ENCODE measurements at regions not wholly inside any gene's neighbourhood (a gene's known extent, or its start where the extent isn't known, plus 50 kb on each side); places are given as distances from the start of the nearest gene placed in this dataset.

- TF ChIP-seq CREB1 (CRISPR knock-in tag; IDR thresholded peaks at IDR 0.05; ENCODE audit: low read depth) (no peak), EZH2 (IDR thresholded peaks at IDR 0.05; ENCODE audit: low read depth, unreplicated experiment) (no peak), STAT1 (IDR thresholded peaks at IDR 0.05; ENCODE audit: unreplicated experiment) (no peak), POLR2AphosphoS5 (IDR thresholded peaks at IDR 0.05; ENCODE audit: low read depth) (no peak), EZH2phosphoT487 (IDR thresholded peaks at IDR 0.05; ENCODE audit: unreplicated experiment) (no peak), REST (IDR thresholded peaks at IDR 0.05; ENCODE audit: unreplicated experiment) (no peak), NANOG (IDR thresholded peaks at IDR 0.05; ENCODE audit: borderline replicate concordance) (no peak), ETS1 (IDR thresholded peaks at IDR 0.05) (no peak), ZNF331 (CRISPR knock-in tag; IDR thresholded peaks at IDR 0.05; ENCODE audit: low read depth) (no peak), ZNF114 (CRISPR knock-in tag; IDR thresholded peaks at IDR 0.05) (no peak), JUNB (IDR thresholded peaks at IDR 0.05; ENCODE audit: unreplicated experiment) (no peak)
- TF ChIP-seq, protein P1, sequence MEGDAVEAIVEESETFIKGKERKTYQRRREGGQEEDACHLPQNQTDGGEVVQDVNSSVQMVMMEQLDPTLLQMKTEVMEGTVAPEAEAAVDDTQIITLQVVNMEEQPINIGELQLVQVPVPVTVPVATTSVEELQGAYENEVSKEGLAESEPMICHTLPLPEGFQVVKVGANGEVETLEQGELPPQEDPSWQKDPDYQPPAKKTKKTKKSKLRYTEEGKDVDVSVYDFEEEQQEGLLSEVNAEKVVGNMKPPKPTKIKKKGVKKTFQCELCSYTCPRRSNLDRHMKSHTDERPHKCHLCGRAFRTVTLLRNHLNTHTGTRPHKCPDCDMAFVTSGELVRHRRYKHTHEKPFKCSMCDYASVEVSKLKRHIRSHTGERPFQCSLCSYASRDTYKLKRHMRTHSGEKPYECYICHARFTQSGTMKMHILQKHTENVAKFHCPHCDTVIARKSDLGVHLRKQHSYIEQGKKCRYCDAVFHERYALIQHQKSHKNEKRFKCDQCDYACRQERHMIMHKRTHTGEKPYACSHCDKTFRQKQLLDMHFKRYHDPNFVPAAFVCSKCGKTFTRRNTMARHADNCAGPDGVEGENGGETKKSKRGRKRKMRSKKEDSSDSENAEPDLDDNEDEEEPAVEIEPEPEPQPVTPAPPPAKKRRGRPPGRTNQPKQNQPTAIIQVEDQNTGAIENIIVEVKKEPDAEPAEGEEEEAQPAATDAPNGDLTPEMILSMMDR (conservative IDR thresholded peaks at IDR 0.05; ENCODE audit: low read depth in 2 of 2): peak; percentile 64 to 85
- TF ChIP-seq, protein P2, sequence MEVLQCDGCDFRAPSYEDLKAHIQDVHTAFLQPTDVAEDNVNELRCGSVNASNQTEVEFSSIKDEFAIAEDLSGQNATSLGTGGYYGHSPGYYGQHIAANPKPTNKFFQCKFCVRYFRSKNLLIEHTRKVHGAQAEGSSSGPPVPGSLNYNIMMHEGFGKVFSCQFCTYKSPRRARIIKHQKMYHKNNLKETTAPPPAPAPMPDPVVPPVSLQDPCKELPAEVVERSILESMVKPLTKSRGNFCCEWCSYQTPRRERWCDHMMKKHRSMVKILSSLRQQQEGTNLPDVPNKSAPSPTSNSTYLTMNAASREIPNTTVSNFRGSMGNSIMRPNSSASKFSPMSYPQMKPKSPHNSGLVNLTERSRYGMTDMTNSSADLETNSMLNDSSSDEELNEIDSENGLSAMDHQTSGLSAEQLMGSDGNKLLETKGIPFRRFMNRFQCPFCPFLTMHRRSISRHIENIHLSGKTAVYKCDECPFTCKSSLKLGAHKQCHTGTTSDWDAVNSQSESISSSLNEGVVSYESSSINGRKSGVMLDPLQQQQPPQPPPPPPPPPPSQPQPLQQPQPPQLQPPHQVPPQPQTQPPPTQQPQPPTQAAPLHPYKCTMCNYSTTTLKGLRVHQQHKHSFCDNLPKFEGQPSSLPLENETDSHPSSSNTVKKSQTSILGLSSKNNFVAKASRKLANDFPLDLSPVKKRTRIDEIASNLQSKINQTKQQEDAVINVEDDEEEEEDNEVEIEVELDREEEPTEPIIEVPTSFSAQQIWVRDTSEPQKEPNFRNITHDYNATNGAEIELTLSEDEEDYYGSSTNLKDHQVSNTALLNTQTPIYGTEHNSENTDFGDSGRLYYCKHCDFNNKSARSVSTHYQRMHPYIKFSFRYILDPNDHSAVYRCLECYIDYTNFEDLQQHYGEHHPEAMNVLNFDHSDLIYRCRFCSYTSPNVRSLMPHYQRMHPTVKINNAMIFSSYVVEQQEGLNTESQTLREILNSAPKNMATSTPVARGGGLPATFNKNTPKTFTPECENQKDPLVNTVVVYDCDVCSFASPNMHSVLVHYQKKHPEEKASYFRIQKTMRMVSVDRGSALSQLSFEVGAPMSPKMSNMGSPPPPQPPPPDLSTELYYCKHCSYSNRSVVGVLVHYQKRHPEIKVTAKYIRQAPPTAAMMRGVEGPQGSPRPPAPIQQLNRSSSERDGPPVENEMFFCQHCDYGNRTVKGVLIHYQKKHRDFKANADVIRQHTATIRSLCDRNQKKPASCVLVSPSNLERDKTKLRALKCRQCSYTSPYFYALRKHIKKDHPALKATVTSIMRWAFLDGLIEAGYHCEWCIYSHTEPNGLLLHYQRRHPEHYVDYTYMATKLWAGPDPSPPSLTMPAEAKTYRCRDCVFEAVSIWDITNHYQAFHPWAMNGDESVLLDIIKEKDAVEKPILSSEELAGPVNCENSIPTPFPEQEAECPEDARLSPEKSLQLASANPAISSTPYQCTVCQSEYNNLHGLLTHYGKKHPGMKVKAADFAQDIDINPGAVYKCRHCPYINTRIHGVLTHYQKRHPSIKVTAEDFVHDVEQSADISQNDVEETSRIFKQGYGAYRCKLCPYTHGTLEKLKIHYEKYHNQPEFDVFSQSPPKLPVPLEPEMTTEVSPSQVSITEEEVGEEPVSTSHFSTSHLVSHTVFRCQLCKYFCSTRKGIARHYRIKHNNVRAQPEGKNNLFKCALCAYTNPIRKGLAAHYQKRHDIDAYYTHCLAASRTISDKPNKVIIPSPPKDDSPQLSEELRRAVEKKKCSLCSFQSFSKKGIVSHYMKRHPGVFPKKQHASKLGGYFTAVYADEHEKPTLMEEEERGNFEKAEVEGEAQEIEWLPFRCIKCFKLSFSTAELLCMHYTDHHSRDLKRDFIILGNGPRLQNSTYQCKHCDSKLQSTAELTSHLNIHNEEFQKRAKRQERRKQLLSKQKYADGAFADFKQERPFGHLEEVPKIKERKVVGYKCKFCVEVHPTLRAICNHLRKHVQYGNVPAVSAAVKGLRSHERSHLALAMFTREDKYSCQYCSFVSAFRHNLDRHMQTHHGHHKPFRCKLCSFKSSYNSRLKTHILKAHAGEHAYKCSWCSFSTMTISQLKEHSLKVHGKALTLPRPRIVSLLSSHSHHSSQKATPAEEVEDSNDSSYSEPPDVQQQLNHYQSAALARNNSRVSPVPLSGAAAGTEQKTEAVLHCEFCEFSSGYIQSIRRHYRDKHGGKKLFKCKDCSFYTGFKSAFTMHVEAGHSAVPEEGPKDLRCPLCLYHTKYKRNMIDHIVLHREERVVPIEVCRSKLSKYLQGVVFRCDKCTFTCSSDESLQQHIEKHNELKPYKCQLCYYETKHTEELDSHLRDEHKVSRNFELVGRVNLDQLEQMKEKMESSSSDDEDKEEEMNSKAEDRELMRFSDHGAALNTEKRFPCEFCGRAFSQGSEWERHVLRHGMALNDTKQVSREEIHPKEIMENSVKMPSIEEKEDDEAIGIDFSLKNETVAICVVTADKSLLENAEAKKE (CRISPR knock-in tag; IDR thresholded peaks at IDR 0.05): no peak
These were observed 112.7 kb downstream of the OSTF1 start for GRCh38 chr9:75200892-75201470.
